Liver (tissue), 2 donors: ENCODE measurements at regions not wholly inside any gene's neighbourhood (a gene's known extent, or its start where the extent isn't known, plus 50 kb on each side); places are given as distances from the start of the nearest gene placed in this dataset.
"Not testable (repeated sequence)": the region's sequence is repeated elsewhere in the genome, so short reads cannot be mapped to it uniquely, and the experiment has no call there.

ENCODE experiments used
- GABPA ChIP-seq, 2 donors: IDR thresholded peaks in 1 of 2; conservative IDR thresholded peaks in 1 of 2; 2 replicates each; pipeline ENCODE4 v1.6.1; 2016; ENCODE audit warnings: antibody characterized with exemption in 2 of 2, mild to moderate bottlenecking in 1 of 2, moderate library complexity in 1 of 2
- TF ChIP-seq, protein P1 (sequence below): IDR thresholded peaks from 2 replicates; pipeline ENCODE4 v1.6.1; 2016; ENCODE audit warnings: antibody characterized with exemption
- donor health status: healthy.

DNA sequence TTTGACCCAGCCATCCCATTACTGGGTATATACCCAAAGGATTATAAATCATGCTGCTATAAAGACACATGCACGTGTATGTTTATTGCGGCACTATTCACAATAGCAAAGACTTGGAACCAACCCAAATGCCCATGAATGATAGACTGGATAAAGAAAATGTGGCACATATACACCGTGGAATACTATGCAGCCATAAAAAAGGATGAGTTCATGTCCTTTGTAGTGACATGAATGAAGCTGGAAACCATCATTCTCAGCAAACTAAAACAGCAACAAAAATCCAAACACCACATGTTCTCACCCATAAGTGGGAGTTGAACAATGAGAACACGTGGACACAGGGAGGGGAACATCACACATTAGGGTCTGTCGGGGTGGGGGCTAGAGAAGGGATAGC, 889.1 kb downstream of the NR2F1-AS1 start:
- TF ChIP-seq GABPA (IDR thresholded peaks at IDR 0.05 in 1 of 2, conservative IDR thresholded peaks at IDR 0.05 in 1 of 2) = not testable (repeated sequence)
- TF ChIP-seq, protein P1, sequence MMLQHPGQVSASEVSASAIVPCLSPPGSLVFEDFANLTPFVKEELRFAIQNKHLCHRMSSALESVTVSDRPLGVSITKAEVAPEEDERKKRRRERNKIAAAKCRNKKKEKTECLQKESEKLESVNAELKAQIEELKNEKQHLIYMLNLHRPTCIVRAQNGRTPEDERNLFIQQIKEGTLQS = not testable (repeated sequence)
